NCI-H1930 (cell line): ENCODE measurements at regions not wholly inside any gene's neighbourhood (a gene's known extent, or its start where the extent isn't known, plus 50 kb on each side); places are given as distances from the start of the nearest gene placed in this dataset.
"Not testable (repeated sequence)": the region's sequence is repeated elsewhere in the genome, so short reads cannot be mapped to it uniquely, and the experiment has no call there.

ENCODE experiments used
- DNase-seq, 2 experiments: peaks; one replicate each; lab custom pipeline; 2025; lab: John Stamatoyannopoulos, UW

DNA sequence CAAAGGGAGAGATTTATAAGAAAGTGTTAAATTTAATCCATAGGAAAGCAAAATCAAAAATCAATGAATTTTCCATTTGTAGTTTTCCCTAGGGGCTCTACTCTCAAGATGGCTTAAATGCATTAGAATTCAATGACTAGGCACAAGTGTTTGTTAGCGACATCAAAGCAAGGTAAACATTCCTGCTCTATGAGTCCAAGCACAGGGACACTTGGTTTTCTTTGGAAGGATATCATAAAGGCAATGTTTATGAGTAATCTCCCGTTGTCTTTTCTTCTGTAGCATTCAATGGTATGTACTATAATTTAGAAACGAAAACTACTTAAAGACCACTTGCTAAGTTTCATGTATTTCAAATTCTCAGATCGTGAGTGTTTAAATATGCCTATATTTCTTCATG is 54.8 kb upstream of the ZNF717 start:
- DNase-seq = not testable (repeated sequence)

DNA sequence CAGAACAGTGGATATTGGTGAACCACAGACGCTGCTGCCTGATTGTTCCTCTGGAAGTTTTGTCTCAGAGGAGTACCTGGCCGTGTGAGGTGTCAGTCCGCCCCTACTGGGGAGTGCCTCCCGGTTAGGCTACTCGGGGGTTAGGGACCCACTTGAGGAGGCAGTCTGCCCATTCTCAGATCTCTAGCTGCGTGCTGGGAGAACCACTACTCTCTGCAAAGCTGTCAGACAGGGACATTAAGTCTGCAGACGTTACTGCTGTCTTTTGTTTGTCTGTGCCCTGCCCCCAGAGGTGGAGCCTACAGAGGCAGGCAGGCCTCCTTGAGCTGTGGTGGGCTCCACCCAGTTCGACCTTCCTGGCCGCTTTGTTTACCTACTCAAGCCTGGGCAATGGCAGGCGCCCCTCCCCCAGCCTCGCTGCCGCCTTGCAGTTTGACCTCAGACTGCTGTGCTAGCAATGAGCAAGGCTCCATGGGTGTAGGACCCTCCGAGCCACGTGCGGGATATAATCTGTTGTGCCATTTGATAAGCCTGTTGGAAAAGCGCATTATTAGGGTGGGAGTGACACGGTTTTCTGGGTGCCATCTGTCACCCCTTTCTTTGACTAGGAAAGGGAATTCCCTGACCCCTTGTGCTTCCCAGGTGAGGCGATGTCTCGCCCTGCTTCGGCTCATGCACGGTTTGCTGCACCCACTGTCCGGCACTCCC is 65.1 kb upstream of the ZNF717 start:
- DNase-seq = not testable (repeated sequence)

GRCh38 chr3:75863130-75863529 is 77.8 kb upstream of the ZNF717 start:
- DNase-seq = no peak

DNA sequence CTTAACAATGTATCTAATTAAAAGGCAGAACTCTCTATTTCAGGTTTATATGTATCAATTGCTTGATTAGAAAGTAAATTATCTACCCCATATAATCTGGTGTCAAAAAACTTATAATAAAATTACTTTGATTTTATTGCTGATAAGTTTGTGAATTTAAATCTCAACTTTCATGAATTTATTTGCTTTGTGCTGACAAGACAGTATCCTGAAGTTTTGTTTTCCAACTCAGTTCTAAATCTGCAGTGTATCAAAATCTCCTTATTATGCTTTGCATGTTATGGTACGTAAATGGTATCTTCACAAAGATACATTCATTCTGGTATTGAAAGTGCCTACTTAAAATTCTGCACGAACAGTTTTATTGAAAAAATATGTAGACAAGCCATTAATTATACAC is 78.5 kb upstream of the ZNF717 start:
- no peak for DNase-seq

- DNase-seq = not testable (repeated sequence)
Measured at GRCh38 chr3:75883719-75884118, 98.4 kb upstream of the ZNF717 start.

GRCh38 chr3:75886971-75887526 is 101.7 kb upstream of the ZNF717 start:
- DNase-seq = no peak

DNA sequence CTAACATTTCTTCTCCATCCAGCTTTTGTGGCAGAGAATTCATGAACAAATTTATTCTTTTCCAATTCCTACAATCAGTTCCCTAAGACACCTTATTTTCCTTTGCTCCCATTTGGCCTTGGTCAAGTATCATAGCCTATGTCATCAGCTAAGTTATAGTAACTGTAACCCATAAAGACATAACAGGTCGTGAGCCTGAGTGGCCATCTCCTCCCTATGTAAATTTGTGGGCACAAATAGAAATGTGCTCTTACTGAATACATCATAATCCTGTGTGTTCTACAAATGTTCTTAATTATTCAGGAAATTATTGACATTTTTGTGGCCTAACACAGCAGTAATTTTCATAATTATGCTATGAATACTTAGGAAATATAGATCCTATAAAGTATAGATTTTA is 108.9 kb upstream of the ZNF717 start:
- no peak for DNase-seq

DNA sequence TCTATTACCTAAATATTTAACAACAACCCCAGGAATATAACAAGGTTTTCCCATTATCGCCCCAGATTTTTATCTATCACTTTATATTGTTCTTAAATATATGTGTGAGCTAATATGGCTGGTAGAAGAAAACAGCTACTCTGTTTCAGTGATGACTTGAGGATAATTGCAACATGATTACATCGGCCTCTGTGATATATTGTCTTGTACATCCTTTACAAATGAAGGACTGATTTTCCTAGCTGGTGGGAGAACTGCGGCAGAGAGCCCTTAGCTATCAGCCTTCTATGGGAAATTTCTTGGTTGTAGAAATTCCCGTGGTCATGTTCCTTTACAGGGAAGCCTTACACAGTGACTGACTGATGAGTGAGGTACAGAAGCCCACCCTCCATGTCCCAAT is 110.9 kb upstream of the ZNF717 start:
- no peak for DNase-seq

DNA sequence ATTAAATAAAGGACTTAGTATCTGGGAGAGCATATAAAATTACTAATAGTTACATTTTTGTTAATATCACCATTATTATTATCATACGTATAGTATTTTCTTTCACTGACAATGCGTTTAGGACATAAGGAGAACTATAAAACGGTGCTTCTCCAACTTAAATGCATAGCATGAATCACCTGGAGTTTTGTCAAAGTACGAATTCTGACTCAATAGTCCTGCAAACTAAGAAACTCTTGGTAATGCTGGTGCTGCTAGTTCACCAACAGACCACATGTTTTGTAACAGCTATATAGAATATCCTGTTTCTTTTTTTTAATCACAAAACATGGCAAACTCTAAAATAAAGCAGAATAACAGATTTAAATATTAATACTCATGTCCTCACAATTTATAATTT is 116.1 kb upstream of the ZNF717 start:
- DNase-seq = not testable (repeated sequence)

DNA sequence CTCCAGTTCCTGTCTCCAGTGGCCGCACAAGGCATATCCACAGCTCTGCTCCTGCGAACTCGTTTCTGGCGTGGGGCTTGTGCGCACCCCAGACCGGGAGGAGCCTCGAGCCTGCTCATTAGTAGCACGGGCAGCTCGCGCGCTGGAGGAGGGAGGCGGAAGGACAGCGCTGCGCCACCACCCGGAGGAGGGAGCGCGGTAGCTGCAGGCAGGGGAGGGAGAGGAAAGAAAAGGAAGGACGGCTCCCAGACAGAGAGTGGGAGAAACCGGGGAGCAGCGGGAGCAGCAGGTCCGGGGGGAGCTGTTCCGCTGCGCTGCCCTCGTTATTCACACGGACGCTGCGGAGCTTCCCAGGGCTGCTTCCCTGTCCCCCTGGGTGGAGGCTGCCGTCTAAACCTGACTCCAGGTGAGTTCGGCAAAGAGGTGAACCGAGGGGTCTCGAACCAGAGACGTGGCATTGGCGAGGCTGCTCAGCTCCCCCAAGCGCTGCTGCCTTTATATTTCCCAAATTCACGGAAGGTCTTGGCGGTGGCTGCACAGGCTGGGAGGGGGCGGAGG is 121.3 kb upstream of the ZNF717 start:
- DNase-seq = peak; percentile 22 to 29

DNA sequence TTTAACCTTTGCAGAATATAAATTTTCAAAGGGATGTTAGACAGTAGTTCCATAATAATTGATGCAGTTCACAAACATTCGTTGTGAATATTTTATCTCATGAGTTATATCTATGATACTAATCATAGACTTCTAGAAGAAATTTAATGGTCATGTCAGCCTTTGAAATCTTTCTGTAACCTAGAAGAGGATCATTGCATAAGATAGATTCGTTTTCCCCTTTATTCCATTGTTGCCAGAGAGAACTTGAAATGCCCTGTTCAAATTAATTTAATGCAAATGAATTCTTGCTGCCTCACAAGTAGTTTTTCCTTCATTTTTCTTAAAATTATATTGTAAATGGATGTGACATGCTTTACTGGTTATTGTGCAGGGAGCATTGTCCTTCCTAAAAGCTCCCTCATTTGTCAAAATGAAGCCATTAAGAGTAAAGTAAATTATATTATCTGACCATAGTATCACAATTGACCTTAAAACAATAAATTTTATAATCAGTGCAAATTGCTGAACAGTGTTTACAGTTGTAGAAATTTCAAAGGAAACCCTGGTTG is 128.5 kb upstream of the ZNF717 start:
- no peak for DNase-seq

- DNase-seq = not testable (repeated sequence)
Measured at GRCh38 chr3:75914741-75915140, 129.4 kb upstream of the ZNF717 start.

GRCh38 chr3:75938921-75939320 is 153.6 kb upstream of the ZNF717 start:
- no peak for DNase-seq

GRCh38 chr3:75951941-75952340 is 166.6 kb upstream of the ZNF717 start:
- DNase-seq = no peak

- not testable (repeated sequence) for DNase-seq
Measured at GRCh38 chr3:75960031-75960430, 174.7 kb upstream of the ZNF717 start.

DNA sequence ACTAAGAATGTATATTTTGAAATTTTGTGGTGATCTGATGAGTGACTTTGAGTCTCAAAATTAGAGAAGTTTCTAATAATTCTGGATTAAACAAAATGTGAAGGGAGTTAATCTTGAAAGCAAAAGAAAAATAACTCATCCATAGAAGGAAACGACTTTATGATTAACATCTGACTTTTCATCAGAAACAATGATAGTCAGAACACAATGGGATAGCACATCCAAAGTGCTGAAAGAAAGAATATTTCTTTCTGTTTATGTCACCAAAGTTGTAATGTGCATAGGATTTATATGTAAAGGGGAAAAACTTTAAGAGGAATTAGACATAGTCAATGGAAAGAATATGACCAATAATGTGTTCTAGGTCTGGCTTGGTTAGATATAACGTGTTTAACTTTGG is 176.7 kb upstream of the ZNF717 start:
- not testable (repeated sequence) for DNase-seq

DNA sequence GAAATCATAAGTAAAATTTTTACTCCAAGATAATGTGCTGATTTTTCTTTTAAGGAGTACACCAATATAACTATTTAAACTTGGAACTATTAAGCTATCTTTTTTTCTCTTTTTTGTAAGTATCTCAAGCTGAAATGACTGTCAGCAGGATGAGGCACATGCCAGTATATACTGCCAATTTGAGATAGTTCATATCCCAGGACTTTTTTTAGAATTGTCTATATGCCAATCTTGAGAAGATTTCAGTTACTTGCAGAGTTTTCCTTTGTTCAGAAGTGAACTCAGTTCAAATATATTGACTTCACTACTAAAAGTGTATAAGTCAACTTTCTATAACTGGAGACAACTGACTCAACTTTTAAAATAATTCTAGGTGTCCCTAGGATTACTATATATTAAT is 181.7 kb upstream of the ZNF717 start:
- DNase-seq = no peak

DNA sequence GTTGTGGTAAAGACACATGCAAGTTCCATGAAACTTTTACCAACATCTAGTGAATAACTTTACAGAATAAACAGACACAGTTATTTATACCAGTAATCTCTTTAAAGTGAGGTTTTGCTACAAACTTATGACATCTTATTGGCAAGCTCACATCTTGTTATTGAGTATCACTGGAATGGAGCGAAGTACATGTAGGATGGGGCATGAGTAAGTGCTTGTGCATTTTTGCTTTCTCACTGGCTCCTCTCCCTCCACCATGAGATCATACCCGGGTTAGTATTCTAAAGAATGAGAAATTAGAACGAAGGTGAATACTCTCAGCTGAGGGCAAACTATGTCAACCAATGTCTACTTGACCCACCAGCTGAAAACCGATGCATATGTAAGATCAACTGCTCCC is 193.3 kb upstream of the ZNF717 start:
- no peak for DNase-seq

DNA sequence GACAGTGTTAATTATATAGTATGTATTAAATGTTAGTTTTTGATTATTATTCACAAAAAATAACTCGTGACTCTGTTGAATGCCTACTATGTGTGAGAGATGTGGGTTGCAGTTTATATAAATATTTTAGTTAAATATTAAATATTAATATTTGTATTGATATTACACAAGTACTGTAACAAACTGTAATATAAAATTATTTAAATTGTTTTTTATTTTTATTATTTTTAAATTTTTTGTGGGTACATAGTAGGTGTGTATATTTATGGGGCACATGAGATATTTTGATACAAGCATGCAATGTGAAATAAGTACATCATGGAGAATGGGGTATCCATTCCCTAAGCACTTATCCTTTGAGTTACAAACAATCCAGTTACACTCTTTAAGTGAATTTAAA is 196.1 kb upstream of the ZNF717 start:
- DNase-seq = no peak

- DNase-seq = no peak
Measured at GRCh38 chr3:75982151-75982550, 196.8 kb upstream of the ZNF717 start.

GRCh38 chr3:75983111-75983510 is 197.8 kb upstream of the ZNF717 start:
- DNase-seq = no peak

DNA sequence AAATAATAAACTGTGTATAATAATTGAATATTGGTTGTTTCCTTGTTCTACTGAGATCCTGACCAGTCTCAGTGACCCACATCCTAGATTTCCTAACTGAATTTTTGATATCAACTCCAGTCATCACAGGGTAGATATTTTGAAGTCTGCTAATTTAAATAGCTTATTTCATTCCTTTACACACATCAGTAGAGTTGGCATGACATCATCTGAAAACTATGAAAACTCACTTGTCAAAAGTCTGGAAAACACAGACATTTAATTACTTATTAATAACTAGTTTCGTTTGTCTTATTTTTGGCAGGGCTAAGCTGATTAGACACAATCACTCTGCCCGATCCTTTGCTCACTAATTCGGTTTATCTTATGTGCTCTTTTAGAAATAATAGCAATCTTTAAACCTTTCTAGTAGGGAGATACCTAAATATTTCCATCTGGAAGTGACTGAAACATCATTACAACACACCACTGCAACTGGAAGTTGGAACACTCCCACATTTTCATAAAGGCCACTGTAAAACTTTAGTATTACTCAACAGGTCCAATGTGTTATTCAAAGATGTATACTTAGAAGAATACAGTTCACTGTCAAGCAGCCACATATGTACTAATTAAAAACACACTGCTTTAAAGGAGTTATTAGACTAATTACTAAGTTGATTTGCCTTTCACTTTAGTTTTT is 198.4 kb upstream of the ZNF717 start:
- no peak for DNase-seq

DNA sequence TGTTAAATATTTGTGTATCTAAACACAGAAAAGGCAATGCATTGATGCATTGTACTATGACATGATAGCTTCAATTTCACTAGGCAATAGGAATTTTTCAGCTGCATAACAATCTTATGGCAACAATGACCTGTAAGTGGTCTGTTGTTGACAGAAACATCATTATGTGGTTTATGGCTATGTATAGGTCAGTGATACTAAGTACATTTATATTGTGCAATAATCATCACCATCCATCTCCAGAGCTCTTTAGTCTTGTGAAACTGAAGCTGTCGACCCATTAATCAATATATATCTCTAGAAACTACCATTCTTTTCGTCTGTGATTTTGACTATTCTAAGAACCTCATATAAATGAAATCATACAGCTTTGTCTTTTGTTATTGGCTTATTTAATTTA is 200.1 kb upstream of the ZNF717 start:
- peak; percentile 23 to 42 for DNase-seq
